Activated naive CD8-positive, alpha-beta T cell treated with anti-CD3 and anti-CD28 coated beads, Interleukin-2, amount 10 ng/mL, durations not matched to agents 7 days and 5 days (primary cell): ENCODE measurements at regions not wholly inside any gene's neighbourhood (a gene's known extent, or its start where the extent isn't known, plus 50 kb on each side); places are given as distances from the start of the nearest gene placed in this dataset.

Experiments
- ATAC-seq: fragments of 150-1000 bp; cut with Tn5 transposase; one replicate; pipeline ENCODE4 v1.10.0; 2021; ENCODE audit warnings: low read depth, moderate library complexity
- POLR2A ChIA-PET: fragments of 350-600 bp; sonication (Branson Sonifier 250); formaldehyde crosslinking; loops from one replicate; lab custom pipeline; 2021; ENCODE audit warnings: antibody characterized with exemption; lab: Charles Lee
- DNase-seq: peaks from one replicate; pipeline ENCODE4 v3.0.0; 2021
- H3K27ac Mint-ChIP-seq: one replicate; pipeline ENCODE4 v1.8.0; 2022; ENCODE audit warnings: mild to moderate bottlenecking, mixed read lengths
- H3K27me3 Mint-ChIP-seq: one replicate; pipeline ENCODE4 v1.8.0; 2022; ENCODE audit warnings: mild to moderate bottlenecking, moderate library complexity, mixed read lengths
- H3K36me3 Mint-ChIP-seq: one replicate; pipeline ENCODE4 v1.8.0; 2021; ENCODE audit warnings: mild to moderate bottlenecking, mixed read lengths
- H3K4me1 Mint-ChIP-seq: one replicate; pipeline ENCODE4 v1.8.0; 2021; ENCODE audit warnings: mixed read lengths
- H3K4me3 Mint-ChIP-seq: one replicate; pipeline ENCODE4 v1.8.0; 2022; ENCODE audit warnings: mild to moderate bottlenecking, moderate library complexity, mixed read lengths
- H3K9me3 Mint-ChIP-seq: one replicate; pipeline ENCODE4 v1.8.0; 2021; ENCODE audit warnings: mixed read lengths

GRCh38 chr16:79750311-79750710 is 149.8 kb upstream of the MAF start:
- Mint-ChIP-seq H3K9me3 (peaks cover 1% of the 10 kb centered on the region), H3K36me3 (no peaks in the 10 kb centered on the region), H3K27me3 (peaks cover 2% of the 10 kb centered on the region), H3K27ac (no peak overlapping the region), H3K4me1 (peaks cover 3% of the 10 kb centered on the region), H3K4me3 (no peak overlapping the region)
- ATAC-seq (no peak), DNase-seq (no peak)
- POLR2A ChIA-PET: no interaction called here

GRCh38 chr16:79748629-79749028 is 148.1 kb upstream of the MAF start:
- no peak for ATAC-seq
- peaks cover 1% of the 10 kb centered on the region for H3K9me3 Mint-ChIP-seq

GRCh38 chr16:79747688-79748087 is 147.2 kb upstream of the MAF start:
- DNase-seq (no peak), ATAC-seq (no peak)
- H3K36me3 Mint-ChIP-seq: no peaks in the 10 kb centered on the region
- peaks cover 1% of the 10 kb centered on the region for H3K9me3 Mint-ChIP-seq
- H3K4me1 Mint-ChIP-seq: no peaks in the 10 kb centered on the region
- peaks cover 2% of the 10 kb centered on the region for H3K27me3 Mint-ChIP-seq
- H3K27ac Mint-ChIP-seq: no peak overlapping the region
- H3K4me3 Mint-ChIP-seq: no peak overlapping the region
- POLR2A ChIA-PET: no interaction called here

More at GRCh38 chr16:79748629-79749028, 148.1 kb upstream of the MAF start:
- no peak overlapping the region for H3K4me3 Mint-ChIP-seq
- no peaks in the 10 kb centered on the region for H3K36me3 Mint-ChIP-seq
- DNase-seq: no peak
- H3K27me3 Mint-ChIP-seq: peaks cover 2% of the 10 kb centered on the region
- POLR2A ChIA-PET: no interaction called here
- H3K4me1 Mint-ChIP-seq: no peaks in the 10 kb centered on the region
- H3K27ac Mint-ChIP-seq: no peak overlapping the region

- peaks cover 2% of the 10 kb centered on the region for H3K9me3 Mint-ChIP-seq
- no peaks in the 10 kb centered on the region for H3K4me1 Mint-ChIP-seq
- no peak overlapping the region for H3K27ac Mint-ChIP-seq
- peaks cover 3% of the 10 kb centered on the region for H3K27me3 Mint-ChIP-seq
- ATAC-seq (no peak), DNase-seq (no peak)
- no peak overlapping the region for H3K4me3 Mint-ChIP-seq
- POLR2A ChIA-PET: no interaction called here
- no peaks in the 10 kb centered on the region for H3K36me3 Mint-ChIP-seq
Measured at GRCh38 chr16:79740252-79740651, 139.7 kb upstream of the MAF start.

GRCh38 chr16:79735271-79735670 is 134.7 kb upstream of the MAF start:
- Mint-ChIP-seq H3K27ac (no peak overlapping the region), H3K4me3 (no peak overlapping the region), H3K36me3 (no peaks in the 10 kb centered on the region), H3K27me3 (peaks cover 3% of the 10 kb centered on the region), H3K4me1 (no peaks in the 10 kb centered on the region), H3K9me3 (no peaks in the 10 kb centered on the region)
- POLR2A ChIA-PET: no interaction called here
- DNase-seq (no peak), ATAC-seq (no peak)

GRCh38 chr16:79734721-79735120 is 134.2 kb upstream of the MAF start:
- Mint-ChIP-seq H3K27ac (no peak overlapping the region), H3K4me1 (no peaks in the 10 kb centered on the region), H3K36me3 (no peaks in the 10 kb centered on the region), H3K27me3 (peaks cover 3% of the 10 kb centered on the region), H3K4me3 (no peak overlapping the region), H3K9me3 (no peaks in the 10 kb centered on the region)
- POLR2A ChIA-PET: no interaction called here
- ATAC-seq (no peak), DNase-seq (no peak)

GRCh38 chr16:79728923-79729240 is 128.3 kb upstream of the MAF start:
- no peak for ATAC-seq
- H3K4me3 Mint-ChIP-seq: no peak overlapping the region

GRCh38 chr16:79728048-79728922 is 127.7 kb upstream of the MAF start:
- Mint-ChIP-seq H3K4me1 (no peaks in the 10 kb centered on the region), H3K36me3 (no peaks in the 10 kb centered on the region), H3K4me3 (no peak overlapping the region), H3K9me3 (peaks cover 4% of the 10 kb centered on the region), H3K27ac (no peak overlapping the region), H3K27me3 (no peaks in the 10 kb centered on the region)
- ATAC-seq (no peak), DNase-seq (no peak)
- POLR2A ChIA-PET: no interaction called here

More at GRCh38 chr16:79728923-79729240, 128.3 kb upstream of the MAF start:
- Mint-ChIP-seq H3K27me3 (no peaks in the 10 kb centered on the region), H3K9me3 (peaks cover 4% of the 10 kb centered on the region), H3K36me3 (no peaks in the 10 kb centered on the region), H3K27ac (no peak overlapping the region), H3K4me1 (no peaks in the 10 kb centered on the region)
- no peak for DNase-seq
- POLR2A ChIA-PET: no interaction called here

GRCh38 chr16:79726902-79727301 is 126.4 kb upstream of the MAF start:
- Mint-ChIP-seq H3K36me3 (no peaks in the 10 kb centered on the region), H3K4me1 (no peaks in the 10 kb centered on the region), H3K9me3 (peaks cover 9% of the 10 kb centered on the region), H3K4me3 (no peak overlapping the region), H3K27ac (no peak overlapping the region), H3K27me3 (no peaks in the 10 kb centered on the region)
- ATAC-seq: no peak
- POLR2A ChIA-PET: no interaction called here
- no peak for DNase-seq

- POLR2A ChIA-PET: no interaction called here
- ATAC-seq: no peak
- H3K27ac Mint-ChIP-seq: no peak overlapping the region
Measured at GRCh38 chr16:79725051-79725450, 124.5 kb upstream of the MAF start.

GRCh38 chr16:79723583-79724168 is 123.1 kb upstream of the MAF start:
- ATAC-seq: no peak
- no peak for DNase-seq
- POLR2A ChIA-PET: no interaction called here
- Mint-ChIP-seq H3K4me1 (no peaks in the 10 kb centered on the region), H3K27me3 (no peaks in the 10 kb centered on the region), H3K36me3 (no peaks in the 10 kb centered on the region), H3K4me3 (no peak overlapping the region), H3K9me3 (peaks cover 9% of the 10 kb centered on the region), H3K27ac (no peak overlapping the region)

More at GRCh38 chr16:79725051-79725450, 124.5 kb upstream of the MAF start:
- no peak for DNase-seq
- Mint-ChIP-seq H3K27me3 (no peaks in the 10 kb centered on the region), H3K36me3 (no peaks in the 10 kb centered on the region), H3K4me3 (no peak overlapping the region), H3K4me1 (no peaks in the 10 kb centered on the region), H3K9me3 (peaks cover 9% of the 10 kb centered on the region)

GRCh38 chr16:79721270-79721669 is 120.7 kb upstream of the MAF start:
- H3K36me3 Mint-ChIP-seq: no peaks in the 10 kb centered on the region
- no peak for DNase-seq
- peaks cover 10% of the 10 kb centered on the region for H3K27me3 Mint-ChIP-seq
- H3K4me1 Mint-ChIP-seq: peaks cover 2% of the 10 kb centered on the region
- POLR2A ChIA-PET: no interaction called here
- H3K9me3 Mint-ChIP-seq: peaks cover 5% of the 10 kb centered on the region
- no peak for ATAC-seq
- no peak overlapping the region for H3K4me3 Mint-ChIP-seq
- no peak overlapping the region for H3K27ac Mint-ChIP-seq

GRCh38 chr16:79717333-79718137 is 117.0 kb upstream of the MAF start:
- DNase-seq (no peak), ATAC-seq (no peak)
- Mint-ChIP-seq H3K4me1 (peaks cover 2% of the 10 kb centered on the region), H3K9me3 (peaks cover 4% of the 10 kb centered on the region), H3K4me3 (no peak overlapping the region), H3K27me3 (peaks cover 10% of the 10 kb centered on the region), H3K36me3 (no peaks in the 10 kb centered on the region), H3K27ac (no peak overlapping the region)
- POLR2A ChIA-PET: no interaction called here
